ENCODE measurements at regions not wholly inside any gene's neighbourhood (a gene's known extent, or its start where the extent isn't known, plus 50 kb on each side); places are given as distances from the start of the nearest gene placed in this dataset.

- TF ChIP-seq CTCF (IDR thresholded peaks at IDR 0.05) = no peak
- TF ChIP-seq REST (IDR thresholded peaks at IDR 0.05; ENCODE audit: insufficient read depth in 1 of 2, low read depth in 2 of 2, low read length in 1 of 2) = no peak
Measured at GRCh38 chr18:60746491-60746890, 373.9 kb upstream of the MC4R start.
